PC-9 (cell line): ENCODE measurements at regions not wholly inside any gene's neighbourhood (a gene's known extent, or its start where the extent isn't known, plus 50 kb on each side); places are given as distances from the start of the nearest gene placed in this dataset.

Source experiments
- EZH2 ChIP-seq: fragments of 200-600 bp; sonication (generic); IDR thresholded peaks from 2 replicates; pipeline ENCODE4 v1.8.0; 2017; ENCODE audit warnings: antibody characterized with exemption, low read depth
- TF ChIP-seq, protein P1 (sequence below): fragments of 200-600 bp; sonication (generic); conservative IDR thresholded peaks from 2 replicates; pipeline ENCODE4 v1.6.1; 2017; ENCODE audit warnings: mixed run types, antibody characterized with exemption, mild to moderate bottlenecking, moderate library complexity

GRCh38 chr4:123853651-123854050 lies 457.1 kb downstream of the SPRY1 start:
- TF ChIP-seq, protein P1, sequence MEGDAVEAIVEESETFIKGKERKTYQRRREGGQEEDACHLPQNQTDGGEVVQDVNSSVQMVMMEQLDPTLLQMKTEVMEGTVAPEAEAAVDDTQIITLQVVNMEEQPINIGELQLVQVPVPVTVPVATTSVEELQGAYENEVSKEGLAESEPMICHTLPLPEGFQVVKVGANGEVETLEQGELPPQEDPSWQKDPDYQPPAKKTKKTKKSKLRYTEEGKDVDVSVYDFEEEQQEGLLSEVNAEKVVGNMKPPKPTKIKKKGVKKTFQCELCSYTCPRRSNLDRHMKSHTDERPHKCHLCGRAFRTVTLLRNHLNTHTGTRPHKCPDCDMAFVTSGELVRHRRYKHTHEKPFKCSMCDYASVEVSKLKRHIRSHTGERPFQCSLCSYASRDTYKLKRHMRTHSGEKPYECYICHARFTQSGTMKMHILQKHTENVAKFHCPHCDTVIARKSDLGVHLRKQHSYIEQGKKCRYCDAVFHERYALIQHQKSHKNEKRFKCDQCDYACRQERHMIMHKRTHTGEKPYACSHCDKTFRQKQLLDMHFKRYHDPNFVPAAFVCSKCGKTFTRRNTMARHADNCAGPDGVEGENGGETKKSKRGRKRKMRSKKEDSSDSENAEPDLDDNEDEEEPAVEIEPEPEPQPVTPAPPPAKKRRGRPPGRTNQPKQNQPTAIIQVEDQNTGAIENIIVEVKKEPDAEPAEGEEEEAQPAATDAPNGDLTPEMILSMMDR = no peak
- TF ChIP-seq EZH2 = no peak
